HCT116 (cell line): ENCODE measurements at regions not wholly inside any gene's neighbourhood (a gene's known extent, or its start where the extent isn't known, plus 50 kb on each side); places are given as distances from the start of the nearest gene placed in this dataset.

Source experiments
- ATAC-seq: fragments of 200-7000 bp; cut with Tn5 transposase; 2 replicates; pipeline ENCODE4 v1.9.1; 2020; ENCODE audit warnings: mild to moderate bottlenecking, moderate library complexity
- BruUV-seq: library from RNA; stranded (reverse); fragments of 400-500 nt; replicated peaks from 2 replicates; lab custom pipeline; 2021; lab: Mats Ljungman, UMichigan
- CTCF ChIA-PET: fragments of 300-600 bp; sonication (Branson Sonifier 250); formaldehyde crosslinking; loops from one replicate; lab custom pipeline; 2021; ENCODE audit warnings: antibody characterized with exemption; lab: Charles Lee
- POLR2A ChIA-PET: fragments of 300-600, 350-600 bp; sonication (Branson Sonifier 250); formaldehyde crosslinking; loops from one replicate; lab custom pipeline; 2021; ENCODE audit warnings: antibody characterized with exemption; lab: Charles Lee
- RAD21 ChIA-PET, 2 experiments: fragments of 300-600 bp; sonication (Branson Sonifier 250); formaldehyde crosslinking; loops; one replicate each; lab custom pipeline; 2023; ENCODE audit warnings: low total read pairs in 2 of 2; ENCODE audit not compliant: uncharacterized antibody in 2 of 2, unreplicated experiment in 2 of 2, low non-redundant PET in 1 of 2; lab: Charles Lee
- DNase-seq: peaks from one replicate; pipeline ENCODE4 v3.0.0-alpha.2; 2010; ENCODE audit warnings: low read depth, low spot score
- H2AFZ ChIP-seq: fragments of 200-600 bp; shearing (Covaris generic), sonication (generic); 2 replicates; pipeline ENCODE4 v1.6.1; 2017; ENCODE audit warnings: low read depth, mixed run types, mixed read lengths, antibody characterized with exemption, low read length; ENCODE audit not compliant: poor library complexity, severe bottlenecking
- H3K27ac ChIP-seq: 2 replicates; pipeline ENCODE4 v1.5.1; 2012; ENCODE audit warnings: low read depth, low read length
- H3K27me3 ChIP-seq: fragments of 200-600 bp; sonication (generic); 2 replicates; pipeline ENCODE4 v1.6.1; 2016; ENCODE audit warnings: mixed run types, low read length, mixed read lengths; ENCODE audit not compliant: insufficient read depth
- H3K36me3 ChIP-seq, 2 experiments: fragments of 200-500 bp in 1 of 2; fragments of 200-600 bp in 1 of 2; sonication (Bioruptor generic) in 1 of 2; sonication (generic) in 1 of 2; 2 replicates each; pipeline versions ENCODE4 v1.5.1 to v1.6.1; 2014 to 2016; ENCODE audit warnings: low read length in 2 of 2, inconsistent platforms in 1 of 2, mixed read lengths in 1 of 2, mixed run types in 1 of 2; ENCODE audit not compliant: insufficient read depth in 2 of 2, control insufficient read depth in 1 of 2
- H3K4me1 ChIP-seq, 2 experiments: fragments of 200-600 bp in 1 of 2; sonication (generic) in 1 of 2; 2 replicates each; pipeline versions ENCODE4 v1.5.1 to v1.6.1; 2012 to 2017; ENCODE audit warnings: low read length in 2 of 2, inconsistent platforms in 1 of 2, mild to moderate bottlenecking in 1 of 2, mixed read lengths in 1 of 2, mixed run types in 1 of 2, moderate library complexity in 1 of 2; ENCODE audit not compliant: insufficient read depth in 2 of 2, control insufficient read depth in 1 of 2
- H3K4me2 ChIP-seq: fragments of 200-600 bp; sonication (generic); 2 replicates; pipeline ENCODE4 v1.6.1; 2017; ENCODE audit warnings: mixed run types, low read length, mixed read lengths
- H3K4me3 ChIP-seq, 2 experiments: fragments of 200-600 bp in 1 of 2; sonication (generic) in 1 of 2; replicated peaks in 1 of 2; 2 replicates each; pipeline ENCODE4 v1.5.1; 2011 to 2016; ENCODE audit warnings: low read length in 2 of 2, control low read depth in 1 of 2, low read depth in 1 of 2, mild to moderate bottlenecking in 1 of 2, mixed read lengths in 1 of 2, mixed run types in 1 of 2
- H3K79me2 ChIP-seq: fragments of 200-600 bp; sonication (generic); 2 replicates; pipeline ENCODE4 v1.6.1; 2017; ENCODE audit warnings: mild to moderate bottlenecking, mixed run types, low read length, moderate library complexity, mixed read lengths; ENCODE audit not compliant: insufficient read depth
- H3K9ac ChIP-seq: fragments of 200-600 bp; sonication (generic); 2 replicates; pipeline ENCODE4 v1.6.1; 2016; ENCODE audit warnings: low read length, mixed read lengths
- H3K9me2 ChIP-seq: fragments of 200-600 bp; sonication (generic), shearing (Covaris generic); 2 replicates; pipeline ENCODE4 v1.6.1; 2017; ENCODE audit warnings: mixed run types, mild to moderate bottlenecking, moderate library complexity; ENCODE audit not compliant: insufficient read depth
- H3K9me3 ChIP-seq, 2 experiments: fragments of 200-500 bp in 1 of 2; fragments of 200-600 bp in 1 of 2; sonication (Bioruptor generic) in 1 of 2; sonication (generic) in 1 of 2; 2 replicates each; pipeline ENCODE4 v1.6.1; 2014 to 2017; ENCODE audit warnings: low read length in 2 of 2, mixed read lengths in 2 of 2, inconsistent platforms in 1 of 2, low read depth in 1 of 2, mild to moderate bottlenecking in 1 of 2, mixed run types in 1 of 2, moderate library complexity in 1 of 2; ENCODE audit not compliant: control insufficient read depth in 1 of 2, insufficient read depth in 1 of 2
- H4K20me1 ChIP-seq: fragments of 200-600 bp; sonication (generic), shearing (Covaris generic); 2 replicates; pipeline ENCODE4 v1.6.1; 2017; ENCODE audit warnings: mixed run types, mild to moderate bottlenecking, moderate library complexity; ENCODE audit not compliant: insufficient read depth
- CBX3 ChIP-seq: IDR thresholded peaks from 2 replicates; pipeline ENCODE4 v1.6.1; 2012; ENCODE audit warnings: low read depth
- CEBPB ChIP-seq: IDR thresholded peaks from 2 replicates; pipeline ENCODE4 v1.6.1; 2012; ENCODE audit warnings: low read depth
- FOSL1 ChIP-seq: IDR thresholded peaks from 2 replicates; pipeline ENCODE4 v1.6.1; 2012; ENCODE audit warnings: low read depth
- JUND ChIP-seq: IDR thresholded peaks from 2 replicates; pipeline ENCODE4 v1.6.1; 2012
- POLR2AphosphoS5 ChIP-seq: IDR thresholded peaks from 2 replicates; pipeline ENCODE4 v1.6.1; 2011; ENCODE audit warnings: mild to moderate bottlenecking, low read depth, low read length, moderate library complexity
- SP1 ChIP-seq: IDR thresholded peaks from 2 replicates; pipeline ENCODE4 v1.6.1; 2012; ENCODE audit warnings: low read depth
- TCF7L2 ChIP-seq: IDR thresholded peaks from 2 replicates; pipeline ENCODE4 v1.7.0; 2011; ENCODE audit warnings: borderline replicate concordance, inconsistent platforms; ENCODE audit not compliant: insufficient read depth, insufficient read length; ENCODE audit errors: extremely low read depth
- ZFX ChIP-seq: fragments of 450-650 bp; IDR thresholded peaks from 2 replicates; pipeline ENCODE4 v1.6.1; 2017
- intact Hi-C: fragments of 100-400 bp; cut with micrococcal nuclease; formaldehyde crosslinking; loops from 2 replicates; pipeline ENCODE4 v1.10.0; 2022
- TF ChIP-seq, protein P1 (sequence below), 3 experiments: fragments of 200-600 bp in 1 of 3; sonication (generic) in 1 of 3; IDR thresholded peaks in 2 of 3; conservative IDR thresholded peaks in 1 of 3; 2 replicates each; pipeline ENCODE4 v1.5.1; 2012 to 2017; ENCODE audit warnings: low read depth in 2 of 3, low read length in 2 of 3, antibody characterized with exemption in 1 of 3, borderline replicate concordance in 1 of 3, control low read depth in 1 of 3, mild to moderate bottlenecking in 1 of 3, mixed read lengths in 1 of 3, mixed run types in 1 of 3, moderate library complexity in 1 of 3; ENCODE audit not compliant: insufficient read depth in 1 of 3

DNA sequence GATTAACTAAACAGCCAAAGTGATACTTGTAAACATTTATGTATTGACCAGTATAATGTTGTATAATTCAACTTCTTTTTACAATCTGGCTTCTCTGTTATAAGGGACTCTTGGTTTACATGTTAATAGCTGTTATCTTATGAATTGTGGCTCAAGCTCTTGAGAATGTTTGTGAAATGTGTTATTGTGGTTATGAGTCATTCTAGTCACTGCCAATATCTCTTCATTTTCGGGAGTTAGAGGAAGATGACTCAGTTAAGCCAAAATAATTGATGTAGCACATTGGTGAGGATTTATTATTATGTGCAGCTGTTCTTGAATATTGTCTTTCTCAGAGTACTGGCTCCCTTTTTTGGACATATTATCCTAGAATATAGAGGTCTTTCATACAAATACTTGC lies 655.2 kb upstream of the RIOK2 start:
- Histone ChIP-seq H3K9me3 (no peaks in the 10 kb centered on the region), H3K79me2 (no peaks in the 10 kb centered on the region), H3K4me1 (peaks cover 15 to 18% of the 10 kb centered on the region in 2 experiments), H3K36me3 (no peaks in the 10 kb centered on the region), H3K4me3 (no peak overlapping the region), H3K9me2 (no peaks in the 10 kb centered on the region), H3K27me3 (no peaks in the 10 kb centered on the region), H3K9ac (no peak overlapping the region), H3K27ac (no peak overlapping the region), H3K4me2 (peak overlapping the region; percentile 26), H4K20me1 (no peaks in the 10 kb centered on the region), H2AFZ (no peak overlapping the region)
- BruUV-seq, result no TSS peak
- intact Hi-C loops, result no loop called here
- peak; percentile 48 for DNase-seq
- POLR2A ChIA-PET, result no interaction called here
- peak; percentile 77 for ATAC-seq
- RAD21 ChIA-PET, result no interaction called here
- CTCF ChIA-PET, result no interaction called here
- TF ChIP-seq SP1, result peak; percentile 40; the same call in 1 of the 2 replicates
- TF ChIP-seq TCF7L2, result peak; percentile 19
- TF ChIP-seq ZFX, result no peak
- TF ChIP-seq FOSL1, result peak; percentile 81
- no peak for TF ChIP-seq POLR2AphosphoS5
- TF ChIP-seq JUND, result peak; percentile 82
- TF ChIP-seq CEBPB, result peak; percentile 60
- TF ChIP-seq CBX3, result peak; percentile 35; the same call in 1 of the 2 replicates
- TF ChIP-seq, protein P1, sequence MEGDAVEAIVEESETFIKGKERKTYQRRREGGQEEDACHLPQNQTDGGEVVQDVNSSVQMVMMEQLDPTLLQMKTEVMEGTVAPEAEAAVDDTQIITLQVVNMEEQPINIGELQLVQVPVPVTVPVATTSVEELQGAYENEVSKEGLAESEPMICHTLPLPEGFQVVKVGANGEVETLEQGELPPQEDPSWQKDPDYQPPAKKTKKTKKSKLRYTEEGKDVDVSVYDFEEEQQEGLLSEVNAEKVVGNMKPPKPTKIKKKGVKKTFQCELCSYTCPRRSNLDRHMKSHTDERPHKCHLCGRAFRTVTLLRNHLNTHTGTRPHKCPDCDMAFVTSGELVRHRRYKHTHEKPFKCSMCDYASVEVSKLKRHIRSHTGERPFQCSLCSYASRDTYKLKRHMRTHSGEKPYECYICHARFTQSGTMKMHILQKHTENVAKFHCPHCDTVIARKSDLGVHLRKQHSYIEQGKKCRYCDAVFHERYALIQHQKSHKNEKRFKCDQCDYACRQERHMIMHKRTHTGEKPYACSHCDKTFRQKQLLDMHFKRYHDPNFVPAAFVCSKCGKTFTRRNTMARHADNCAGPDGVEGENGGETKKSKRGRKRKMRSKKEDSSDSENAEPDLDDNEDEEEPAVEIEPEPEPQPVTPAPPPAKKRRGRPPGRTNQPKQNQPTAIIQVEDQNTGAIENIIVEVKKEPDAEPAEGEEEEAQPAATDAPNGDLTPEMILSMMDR (IDR thresholded peaks at IDR 0.05 in 2 of 3, conservative IDR thresholded peaks at IDR 0.05 in 1 of 3; ENCODE audit: borderline replicate concordance in 1 of 3, insufficient read depth in 1 of 3, low read depth in 2 of 3, low read length in 2 of 3), result no peak
